Mucosa of descending colon (tissue), 3 donors: ENCODE measurements at regions not wholly inside any gene's neighbourhood (a gene's known extent, or its start where the extent isn't known, plus 50 kb on each side); places are given as distances from the start of the nearest gene placed in this dataset.
A peak's percentile ranks its signal among the peaks of the same experiment; 100 is the strongest.

Source experiments
- ATAC-seq: fragments of 200-7000 bp; cut with Tn5 transposase; one replicate; pipeline ENCODE4 v1.9.1; 2020; ENCODE audit warnings: mild to moderate bottlenecking, moderate library complexity
- DNase-seq, 3 donors: peaks; one replicate each; pipeline ENCODE4 v3.0.0-alpha.2; 2020
- H3K36me3 ChIP-seq: fragments of 200-600 bp; one replicate; pipeline ENCODE4 v1.8.0; 2021; ENCODE audit warnings: low read depth, mild to moderate bottlenecking
- H3K4me1 ChIP-seq: fragments of 200-600 bp; one replicate; pipeline ENCODE4 v1.8.0; 2021; ENCODE audit warnings: low read depth, mild to moderate bottlenecking
- H3K4me3 ChIP-seq: fragments of 200-600 bp; one replicate; pipeline ENCODE4 v1.8.0; 2021; ENCODE audit warnings: mild to moderate bottlenecking
- H3K9me3 ChIP-seq: fragments of 200-600 bp; one replicate; pipeline ENCODE4 v1.8.0; 2021; ENCODE audit warnings: mild to moderate bottlenecking
- CTCF ChIP-seq: fragments of 200-600 bp; IDR thresholded peaks from one replicate; pipeline ENCODE4 v1.8.0; 2022; ENCODE audit warnings: antibody characterized with exemption, mild to moderate bottlenecking
- intact Hi-C, 2 donors: fragments of 100-400 bp; cut with DNase I in 1 of 2; cut with micrococcal nuclease in 1 of 2; formaldehyde crosslinking; loops; one replicate each; pipeline versions ENCODE4 v1.11.0 to v1.11.1; 2022; cut with DNase I, micrococcal nuclease
- donor health status: DM: no; HTN: no; CAD: no; lungs with moderate emphysema.
- donor health status: DM: no; HTN: no; CAD: no.
- donor health status: DM: no; HTN: yes; CAD: no.

DNA sequence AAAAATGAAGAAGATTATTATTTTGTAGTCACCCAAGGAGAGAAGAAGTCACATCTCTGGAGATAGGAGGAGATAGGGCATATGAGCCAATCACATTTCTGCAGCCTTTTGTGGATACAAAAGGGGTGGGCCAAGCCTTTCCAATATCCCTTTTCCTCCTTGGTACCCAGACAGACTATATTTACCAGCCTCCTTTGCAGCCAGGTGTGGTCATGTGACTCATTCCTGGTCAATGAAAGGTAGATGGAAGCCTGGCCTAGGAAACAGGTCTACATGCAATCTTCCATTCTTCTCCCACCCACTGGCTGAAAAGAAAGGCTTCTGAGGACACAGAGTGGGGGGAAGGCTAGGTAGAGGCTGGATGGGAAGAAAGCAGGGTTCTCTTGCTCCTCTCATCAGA is 58.1 kb upstream of the ERG start:
- H3K4me3 ChIP-seq: no peak overlapping the region
- no peaks in the 10 kb centered on the region for H3K36me3 ChIP-seq
- H3K9me3 ChIP-seq: no peaks in the 10 kb centered on the region
- intact Hi-C loops: no loop called here
- TF ChIP-seq CTCF: no peak
- no peaks in the 10 kb centered on the region for H3K4me1 ChIP-seq
- DNase-seq (no peak), ATAC-seq (no peak)

- peak; percentile 21 for ATAC-seq
- no peaks in the 10 kb centered on the region for H3K9me3 ChIP-seq
- TF ChIP-seq CTCF: no peak
- H3K4me3 ChIP-seq: no peak overlapping the region
- peaks cover 7% of the 10 kb centered on the region for H3K4me1 ChIP-seq
- intact Hi-C loops: no loop called here
- no peaks in the 10 kb centered on the region for H3K36me3 ChIP-seq
- no peak for DNase-seq
Measured at GRCh38 chr21:38561205-38561604, 62.9 kb upstream of the ERG start.

DNA sequence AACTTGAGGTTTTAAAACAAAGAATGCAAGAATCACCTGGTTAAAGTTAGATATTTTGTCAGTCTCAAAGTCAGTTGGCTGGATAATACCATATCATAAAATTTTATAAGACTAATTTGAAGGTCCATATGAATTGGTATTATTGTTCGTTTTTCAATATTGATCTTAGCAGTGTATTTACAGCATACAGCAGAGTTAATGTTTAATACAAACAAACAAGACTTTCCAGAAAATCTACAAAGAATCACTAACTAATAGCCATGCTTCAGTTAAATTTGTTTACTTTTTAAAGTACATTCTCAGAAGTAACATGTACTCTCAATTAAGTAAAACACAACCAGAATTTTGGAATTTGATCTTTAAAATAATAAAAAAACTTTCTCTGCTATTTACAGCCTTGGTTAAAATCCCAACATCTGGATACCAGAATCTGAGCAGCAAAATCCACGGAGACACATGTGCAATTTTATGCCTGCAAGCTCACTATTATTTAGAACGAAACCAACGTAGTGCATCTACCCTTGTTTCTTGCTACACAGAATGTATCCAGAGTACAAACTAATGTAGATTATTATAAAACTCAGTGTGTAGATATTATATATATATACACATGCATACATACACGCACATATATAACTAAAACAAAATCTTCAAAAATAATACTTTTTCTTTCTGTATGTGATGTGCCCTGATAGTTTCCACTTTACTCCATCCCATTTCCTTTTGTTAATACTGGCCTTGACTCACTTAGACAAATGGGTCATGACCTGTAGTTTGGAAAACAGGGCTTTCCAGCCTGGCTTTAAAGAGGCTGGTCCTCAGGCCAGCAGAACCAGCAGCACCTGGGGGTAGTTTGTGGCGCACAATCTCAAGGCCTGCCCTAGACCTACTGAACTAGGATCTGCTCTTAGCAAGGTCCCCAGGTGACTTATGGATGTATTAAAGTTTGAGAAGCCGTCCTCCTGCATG is 63.6 kb upstream of the ERG start:
- Histone ChIP-seq H3K9me3 (no peaks in the 10 kb centered on the region), H3K4me3 (no peak overlapping the region), H3K36me3 (no peaks in the 10 kb centered on the region), H3K4me1 (peaks cover 7% of the 10 kb centered on the region)
- peak; percentile 58 for ATAC-seq
- intact Hi-C loops: no loop called here
- no peak for DNase-seq
- no peak for TF ChIP-seq CTCF

- ATAC-seq: no peak
- no peaks in the 10 kb centered on the region for H3K36me3 ChIP-seq
Measured at GRCh38 chr21:38567335-38567969, 69.2 kb upstream of the ERG start.

DNA sequence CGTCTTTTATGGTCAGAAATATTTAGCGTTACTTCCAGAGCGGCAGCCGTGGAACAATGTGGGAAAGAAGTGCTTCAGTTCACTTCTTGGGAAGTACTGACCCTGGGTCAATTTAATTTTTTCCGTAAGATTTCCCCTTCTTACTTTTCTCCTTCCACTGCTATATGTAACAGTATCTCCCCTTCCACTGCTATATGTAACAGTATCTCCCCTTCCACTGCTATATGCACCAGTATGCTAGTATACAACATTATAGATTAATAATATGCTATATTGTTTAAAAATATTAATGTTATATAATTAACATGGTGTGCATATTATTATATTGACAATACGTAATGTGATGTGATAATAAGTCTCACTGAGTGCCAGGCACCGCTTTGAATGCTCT is 69.7 kb upstream of the ERG start:
- DNase-seq: no peak
- Histone ChIP-seq H3K36me3 (no peaks in the 10 kb centered on the region), H3K4me1 (no peaks in the 10 kb centered on the region), H3K9me3 (no peaks in the 10 kb centered on the region), H3K4me3 (no peak overlapping the region)
- no peak for ATAC-seq
- TF ChIP-seq CTCF: no peak
- intact Hi-C loops: no loop called here

More at GRCh38 chr21:38567335-38567969, 69.2 kb upstream of the ERG start:
- Histone ChIP-seq H3K4me3 (no peak overlapping the region), H3K4me1 (no peaks in the 10 kb centered on the region), H3K9me3 (no peaks in the 10 kb centered on the region)
- no peak for TF ChIP-seq CTCF
- intact Hi-C loops: no loop called here
- DNase-seq: no peak
